Hippocampal formation (tissue), 2 donors: ENCODE measurements at regions not wholly inside any gene's neighbourhood (a gene's known extent, or its start where the extent isn't known, plus 50 kb on each side); places are given as distances from the start of the nearest gene placed in this dataset.
A peak's percentile ranks its signal among the peaks of the same experiment; 100 is the strongest.

Experiments used
- DNase-seq, 2 donors: peaks; one replicate each; lab custom pipeline; 2025; lab: John Stamatoyannopoulos, UW

DNA sequence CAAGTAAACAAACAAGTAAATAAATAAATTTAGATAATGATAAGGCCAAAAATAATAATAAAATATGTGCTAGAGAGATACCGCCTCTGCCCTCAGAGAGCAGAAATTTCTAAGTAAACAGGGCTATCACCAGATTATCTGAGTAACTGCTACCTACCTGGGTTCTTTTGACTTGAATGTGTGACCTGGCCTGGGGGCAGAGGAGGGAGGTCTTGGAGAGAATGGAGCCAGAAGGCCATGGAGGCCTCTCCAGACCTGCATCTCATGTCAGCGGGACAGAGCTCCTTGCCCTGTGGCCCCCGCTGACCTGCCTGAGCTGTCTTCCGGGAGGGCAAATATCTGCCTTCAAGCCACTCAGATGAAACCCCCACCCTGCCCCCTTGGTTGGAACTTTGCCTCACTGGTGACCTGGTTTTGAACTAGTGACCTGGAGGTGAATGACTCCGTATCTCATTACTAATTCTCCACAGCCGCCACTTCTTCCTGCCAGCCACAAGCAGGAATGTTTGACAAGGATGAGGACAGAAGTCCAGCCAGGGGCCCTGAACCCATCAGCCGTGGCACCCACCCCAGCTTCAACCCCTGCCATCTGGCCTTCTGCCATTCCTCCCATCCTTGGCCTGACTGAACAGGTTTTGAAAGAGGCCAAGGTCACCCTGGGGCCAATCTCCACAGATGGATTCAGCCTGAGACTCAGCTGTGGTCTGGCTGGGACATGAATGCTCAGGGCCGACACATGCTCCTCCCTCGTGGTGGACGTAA is 86.8 kb upstream of the PARP11 start:
- DNase-seq: no peak

DNA sequence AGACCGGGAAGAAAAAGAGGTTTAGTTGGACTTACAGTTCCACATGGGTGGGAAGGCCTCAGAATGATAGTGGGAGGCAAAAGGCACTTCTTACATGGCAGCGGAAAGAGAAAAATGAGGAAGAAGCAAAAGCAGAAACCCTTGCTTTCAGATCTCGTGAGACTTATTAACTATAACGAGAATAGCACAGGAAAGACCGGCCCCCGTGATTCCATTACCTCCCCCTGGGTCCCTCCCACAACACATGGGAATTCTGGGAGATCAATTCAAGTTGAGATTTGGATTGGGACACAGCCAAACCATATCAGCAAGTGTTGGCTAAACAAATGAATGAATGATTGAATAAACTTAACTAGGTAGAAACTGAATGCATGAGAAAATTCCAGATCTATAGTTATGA is 85.3 kb upstream of the PARP11 start:
- DNase-seq: no peak

GRCh38 chr12:3951380-3952135 is 78.4 kb upstream of the PARP11 start:
- no peak for DNase-seq

- DNase-seq: no peak
Observed at GRCh38 chr12:3950714-3951320, 77.6 kb upstream of the PARP11 start.

GRCh38 chr12:3947781-3948180 is 74.6 kb upstream of the PARP11 start:
- no peak for DNase-seq

GRCh38 chr12:3945671-3946070 is 72.5 kb upstream of the PARP11 start:
- no peak for DNase-seq

DNA sequence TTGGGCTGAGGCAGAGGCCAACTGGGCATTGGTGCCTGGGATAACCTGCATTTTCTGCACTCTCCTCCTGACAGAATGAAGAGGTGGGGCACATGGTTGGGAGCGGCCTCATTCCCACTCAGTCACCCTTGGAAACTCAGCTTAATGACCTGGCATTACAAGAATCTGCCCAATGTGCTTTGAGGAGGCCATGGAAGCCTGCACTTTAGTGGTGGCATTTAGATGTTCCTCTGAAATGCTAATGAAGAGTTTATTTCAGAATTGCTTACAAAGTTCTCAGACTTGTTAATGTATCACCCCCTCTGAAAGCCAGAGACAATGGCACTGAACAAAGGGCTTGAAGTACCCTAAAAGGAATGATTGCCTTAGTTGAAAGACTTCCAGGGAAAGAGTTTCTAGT is 71.4 kb upstream of the PARP11 start:
- no peak for DNase-seq

- no peak for DNase-seq
Observed at GRCh38 chr12:3938042-3938544, 64.9 kb upstream of the PARP11 start.

- DNase-seq: no peak
Observed at GRCh38 chr12:3935078-3935477, 61.9 kb upstream of the PARP11 start.

GRCh38 chr12:3933819-3934192 is 60.6 kb upstream of the PARP11 start:
- no peak for DNase-seq

GRCh38 chr12:3933074-3933818 is 60.0 kb upstream of the PARP11 start:
- no peak for DNase-seq

GRCh38 chr12:3931776-3932175 is 58.6 kb upstream of the PARP11 start:
- no peak for DNase-seq

DNA sequence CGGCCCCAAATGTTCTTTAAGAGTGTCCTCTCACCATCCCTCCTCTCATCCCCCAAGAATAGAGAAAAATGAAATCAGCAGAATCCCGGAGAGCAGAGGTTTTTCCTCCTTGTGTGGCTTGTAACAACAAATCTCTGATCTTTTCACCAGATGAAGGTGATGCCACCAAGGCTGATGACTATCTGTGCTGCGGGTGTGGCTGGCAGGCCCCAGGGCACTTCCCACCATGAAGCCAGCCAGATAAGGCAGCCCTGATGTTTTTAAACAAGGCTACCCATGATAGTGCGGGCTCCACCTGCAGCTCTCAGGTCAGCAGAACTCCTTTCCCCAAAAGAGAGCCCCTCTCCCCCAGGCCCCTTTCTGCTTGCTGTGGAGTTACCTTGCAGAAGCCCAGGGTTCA is 58.0 kb upstream of the PARP11 start:
- DNase-seq: no peak

GRCh38 chr12:3929875-3930615 is 56.8 kb upstream of the PARP11 start:
- DNase-seq: peak in 1 of 2 donors; percentile 5

GRCh38 chr12:3928538-3929184 is 55.5 kb upstream of the PARP11 start:
- DNase-seq: no peak

DNA sequence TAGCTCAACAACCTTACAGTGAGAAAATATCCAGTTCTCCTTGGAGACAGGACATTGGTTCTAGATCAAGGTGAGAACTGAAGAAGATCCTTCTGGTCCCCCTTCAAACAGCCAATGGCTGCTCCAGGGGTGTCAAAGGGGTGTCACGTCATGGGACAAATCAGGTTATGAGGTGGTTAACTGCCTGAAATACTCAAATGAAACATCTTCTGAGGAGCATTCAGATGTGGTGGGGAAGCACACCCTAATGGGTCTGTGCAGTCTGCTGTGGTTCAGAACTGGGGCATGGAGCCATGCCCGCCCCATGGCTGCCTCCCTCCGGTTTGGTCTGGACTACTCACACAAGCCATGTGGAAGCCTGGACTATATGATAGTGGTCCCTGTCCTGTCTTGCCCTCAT is 52.4 kb upstream of the PARP11 start:
- no peak for DNase-seq

- no peak for DNase-seq
Observed at GRCh38 chr12:3924761-3925160, 51.6 kb upstream of the PARP11 start.

GRCh38 chr12:3923021-3923420 is 49.8 kb upstream of the PARP11 start:
- DNase-seq: no peak
